ENCODE measurements at regions not wholly inside any gene's neighbourhood (a gene's known extent, or its start where the extent isn't known, plus 50 kb on each side); places are given as distances from the start of the nearest gene placed in this dataset.

DNA sequence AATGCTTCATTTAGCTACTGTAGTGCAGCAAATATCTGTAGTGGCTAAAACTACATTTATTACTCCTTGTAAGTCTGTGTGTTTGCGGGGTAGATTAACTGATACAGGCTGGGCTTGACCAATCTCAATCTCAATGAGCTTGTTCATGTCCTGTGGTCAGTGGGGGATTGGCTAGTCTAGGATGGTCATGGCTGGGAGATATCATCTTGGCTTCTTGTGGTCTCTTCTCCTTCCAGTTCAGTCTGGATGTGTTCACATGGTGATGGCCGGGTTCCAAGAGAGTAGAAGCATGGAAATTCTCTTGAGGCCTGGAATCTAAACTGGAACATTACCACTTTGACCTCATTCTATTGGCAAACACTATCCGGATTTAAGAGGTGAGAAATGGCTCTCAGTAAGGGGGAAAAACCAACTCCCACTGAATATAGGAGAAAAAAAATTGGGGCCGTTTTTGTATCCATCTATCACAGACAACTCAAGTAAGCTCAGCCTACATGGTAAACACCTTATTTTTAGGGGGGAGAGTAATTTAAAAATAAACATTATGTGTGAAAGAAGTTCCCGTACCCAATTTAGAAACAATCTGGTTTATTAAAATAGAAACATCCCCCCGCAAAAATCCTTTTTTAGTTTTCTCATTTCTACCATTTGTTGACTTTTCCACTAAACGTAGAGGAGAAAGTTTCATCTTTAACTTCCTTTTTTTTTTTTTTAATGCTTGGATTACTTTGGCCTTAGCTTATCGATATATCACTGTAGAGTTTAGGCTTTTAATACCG, 284.9 kb upstream of the TBC1D5 start (continued):
- TF ChIP-seq JUNB (IDR thresholded peaks at IDR 0.05; ENCODE audit: unreplicated experiment) = no peak
- TF ChIP-seq POLR2AphosphoS5 (IDR thresholded peaks at IDR 0.05; ENCODE audit: low read depth) = no peak
- no peak for TF ChIP-seq CREB1 (CRISPR knock-in tag; IDR thresholded peaks at IDR 0.05; ENCODE audit: low read depth)
- TF ChIP-seq, protein P1, sequence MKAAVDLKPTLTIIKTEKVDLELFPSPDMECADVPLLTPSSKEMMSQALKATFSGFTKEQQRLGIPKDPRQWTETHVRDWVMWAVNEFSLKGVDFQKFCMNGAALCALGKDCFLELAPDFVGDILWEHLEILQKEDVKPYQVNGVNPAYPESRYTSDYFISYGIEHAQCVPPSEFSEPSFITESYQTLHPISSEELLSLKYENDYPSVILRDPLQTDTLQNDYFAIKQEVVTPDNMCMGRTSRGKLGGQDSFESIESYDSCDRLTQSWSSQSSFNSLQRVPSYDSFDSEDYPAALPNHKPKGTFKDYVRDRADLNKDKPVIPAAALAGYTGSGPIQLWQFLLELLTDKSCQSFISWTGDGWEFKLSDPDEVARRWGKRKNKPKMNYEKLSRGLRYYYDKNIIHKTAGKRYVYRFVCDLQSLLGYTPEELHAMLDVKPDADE (IDR thresholded peaks at IDR 0.05) = no peak
- no peak for TF ChIP-seq CTCF (conservative IDR thresholded peaks at IDR 0.05; ENCODE audit: low read depth in 2 of 2)
- TF ChIP-seq STAT1 (IDR thresholded peaks at IDR 0.05; ENCODE audit: unreplicated experiment) = no peak
- no peak for TF ChIP-seq EZH2 (IDR thresholded peaks at IDR 0.05; ENCODE audit: low read depth, unreplicated experiment)

DNA sequence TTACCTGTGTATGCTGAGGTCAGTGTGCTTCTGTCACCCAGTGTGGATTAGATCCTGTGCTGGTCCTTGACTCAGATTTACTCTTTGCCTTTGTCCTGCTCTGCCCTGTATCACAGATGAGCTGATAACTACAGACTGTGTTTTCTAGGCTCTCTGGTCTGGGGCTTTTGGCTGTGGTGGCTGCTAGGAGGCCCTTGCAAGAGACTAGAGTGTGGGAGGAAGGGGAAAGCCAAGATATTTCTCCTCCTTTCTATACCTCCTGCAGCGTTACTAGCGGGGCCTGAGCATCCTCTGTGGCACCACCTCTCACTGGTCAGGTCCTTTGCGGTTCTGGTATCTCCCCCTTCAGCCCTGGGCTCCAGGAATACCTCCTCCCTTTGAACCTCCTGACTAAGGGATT, 282.3 kb upstream of the TBC1D5 start:
- Mint-ChIP-seq H3K4me1 (peaks cover 5% of the 10 kb centered on the region; the same call in 2 of the 3 replicates), H3K27me3 (ENCODE audit: insufficient read depth, low read depth, poor library complexity) (no peaks in the 10 kb centered on the region), H3K36me3 (ENCODE audit: low read depth) (no peaks in the 10 kb centered on the region), H3K27ac (no peak overlapping the region), H3K4me3 (no peak overlapping the region), H3K9me3 (no peaks in the 10 kb centered on the region)
- no peak overlapping the region for H2AFZ ChIP-seq
- H3K4me2 ChIP-seq = no peak overlapping the region
- H3K27ac ChIP-seq (ENCODE audit: low read depth) = no peak overlapping the region
- H3K27me3 ChIP-seq (ENCODE audit: insufficient read depth) = no peaks in the 10 kb centered on the region
- no peaks in the 10 kb centered on the region for H3K4me1 ChIP-seq (ENCODE audit: insufficient read depth)
- H4K20me1 ChIP-seq (replicated peaks; ENCODE audit: insufficient read depth) = no peaks in the 10 kb centered on the region
- H3K36me3 ChIP-seq (ENCODE audit: insufficient read depth) = no peaks in the 10 kb centered on the region
- no peaks in the 10 kb centered on the region for H3K79me2 ChIP-seq (replicated peaks; ENCODE audit: insufficient read depth)
- DNase-seq (ENCODE audit: low spot score) = no peak
- no peaks in the 10 kb centered on the region for H3K9me2 ChIP-seq (ENCODE audit: insufficient read depth)
- H3F3A ChIP-seq (replicated peaks; ENCODE audit: low read depth) = no peaks in the 10 kb centered on the region
- no peak for ATAC-seq
- H3K4me3 ChIP-seq = no peak overlapping the region
- no peak for TF ChIP-seq CTCF (conservative IDR thresholded peaks at IDR 0.05; ENCODE audit: low read depth in 2 of 2)
- no peak for TF ChIP-seq NANOG (IDR thresholded peaks at IDR 0.05; ENCODE audit: borderline replicate concordance)
- TF ChIP-seq EZH2 (IDR thresholded peaks at IDR 0.05; ENCODE audit: low read depth, unreplicated experiment) = no peak
- TF ChIP-seq ZNF114 (CRISPR knock-in tag; IDR thresholded peaks at IDR 0.05) = no peak
- TF ChIP-seq, protein P1 (IDR thresholded peaks at IDR 0.05) = no peak
- TF ChIP-seq, protein P2, sequence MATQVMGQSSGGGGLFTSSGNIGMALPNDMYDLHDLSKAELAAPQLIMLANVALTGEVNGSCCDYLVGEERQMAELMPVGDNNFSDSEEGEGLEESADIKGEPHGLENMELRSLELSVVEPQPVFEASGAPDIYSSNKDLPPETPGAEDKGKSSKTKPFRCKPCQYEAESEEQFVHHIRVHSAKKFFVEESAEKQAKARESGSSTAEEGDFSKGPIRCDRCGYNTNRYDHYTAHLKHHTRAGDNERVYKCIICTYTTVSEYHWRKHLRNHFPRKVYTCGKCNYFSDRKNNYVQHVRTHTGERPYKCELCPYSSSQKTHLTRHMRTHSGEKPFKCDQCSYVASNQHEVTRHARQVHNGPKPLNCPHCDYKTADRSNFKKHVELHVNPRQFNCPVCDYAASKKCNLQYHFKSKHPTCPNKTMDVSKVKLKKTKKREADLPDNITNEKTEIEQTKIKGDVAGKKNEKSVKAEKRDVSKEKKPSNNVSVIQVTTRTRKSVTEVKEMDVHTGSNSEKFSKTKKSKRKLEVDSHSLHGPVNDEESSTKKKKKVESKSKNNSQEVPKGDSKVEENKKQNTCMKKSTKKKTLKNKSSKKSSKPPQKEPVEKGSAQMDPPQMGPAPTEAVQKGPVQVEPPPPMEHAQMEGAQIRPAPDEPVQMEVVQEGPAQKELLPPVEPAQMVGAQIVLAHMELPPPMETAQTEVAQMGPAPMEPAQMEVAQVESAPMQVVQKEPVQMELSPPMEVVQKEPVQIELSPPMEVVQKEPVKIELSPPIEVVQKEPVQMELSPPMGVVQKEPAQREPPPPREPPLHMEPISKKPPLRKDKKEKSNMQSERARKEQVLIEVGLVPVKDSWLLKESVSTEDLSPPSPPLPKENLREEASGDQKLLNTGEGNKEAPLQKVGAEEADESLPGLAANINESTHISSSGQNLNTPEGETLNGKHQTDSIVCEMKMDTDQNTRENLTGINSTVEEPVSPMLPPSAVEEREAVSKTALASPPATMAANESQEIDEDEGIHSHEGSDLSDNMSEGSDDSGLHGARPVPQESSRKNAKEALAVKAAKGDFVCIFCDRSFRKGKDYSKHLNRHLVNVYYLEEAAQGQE (IDR thresholded peaks at IDR 0.05; ENCODE audit: unreplicated experiment) = no peak
- no peak for TF ChIP-seq EZH2phosphoT487 (IDR thresholded peaks at IDR 0.05; ENCODE audit: unreplicated experiment)
- TF ChIP-seq STAT1 (IDR thresholded peaks at IDR 0.05; ENCODE audit: unreplicated experiment) = no peak
